Activated CD4-positive, alpha-beta T cell treated with anti-CD3 and anti-CD28 coated beads for 48 hours (primary cell): ENCODE measurements at regions not wholly inside any gene's neighbourhood (a gene's known extent, or its start where the extent isn't known, plus 50 kb on each side); places are given as distances from the start of the nearest gene placed in this dataset.

Experiments
- DNase-seq: peaks from one replicate; pipeline ENCODE4 v3.0.0-alpha.2; 2020

DNA sequence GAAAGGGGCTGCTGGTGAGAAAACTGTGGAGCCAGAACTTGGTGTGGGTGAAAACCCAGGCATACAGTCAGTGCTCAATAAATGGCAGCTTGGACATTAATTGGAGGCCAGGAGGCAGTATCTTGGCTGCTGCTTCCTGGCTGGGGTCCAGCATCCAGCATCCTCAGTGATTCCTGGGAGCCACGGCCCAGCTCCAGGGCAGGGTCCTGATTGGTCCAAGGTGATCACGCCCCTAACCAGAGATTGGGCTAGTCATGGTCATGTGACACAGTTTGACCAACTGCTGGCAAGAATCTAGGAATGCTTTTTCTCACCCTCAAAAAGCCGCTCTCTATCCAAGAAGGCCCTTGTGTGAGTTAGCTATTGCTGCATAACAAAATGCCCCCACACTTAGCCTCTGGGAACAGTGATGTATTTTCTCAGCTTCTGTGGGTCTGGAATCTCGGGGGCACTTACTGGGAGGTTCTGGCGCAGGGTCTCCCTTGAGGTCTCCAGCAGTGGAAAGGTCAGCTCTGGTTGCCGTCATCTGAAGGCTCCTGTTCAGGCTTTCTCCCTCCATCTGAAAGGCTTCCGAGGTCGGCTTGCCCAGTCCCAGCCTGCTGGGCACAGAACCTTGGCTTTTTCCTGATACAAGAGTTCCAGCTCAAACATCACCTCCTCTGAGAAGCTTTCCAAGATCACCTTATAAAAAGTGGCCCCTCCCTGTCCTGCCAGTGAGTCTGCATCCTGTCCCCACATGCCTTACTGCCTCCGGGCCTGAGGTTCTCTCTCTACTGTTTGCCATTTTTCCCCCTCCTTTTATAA, 119.2 kb upstream of the NCOR2 start:
- DNase-seq, result no peak

DNA sequence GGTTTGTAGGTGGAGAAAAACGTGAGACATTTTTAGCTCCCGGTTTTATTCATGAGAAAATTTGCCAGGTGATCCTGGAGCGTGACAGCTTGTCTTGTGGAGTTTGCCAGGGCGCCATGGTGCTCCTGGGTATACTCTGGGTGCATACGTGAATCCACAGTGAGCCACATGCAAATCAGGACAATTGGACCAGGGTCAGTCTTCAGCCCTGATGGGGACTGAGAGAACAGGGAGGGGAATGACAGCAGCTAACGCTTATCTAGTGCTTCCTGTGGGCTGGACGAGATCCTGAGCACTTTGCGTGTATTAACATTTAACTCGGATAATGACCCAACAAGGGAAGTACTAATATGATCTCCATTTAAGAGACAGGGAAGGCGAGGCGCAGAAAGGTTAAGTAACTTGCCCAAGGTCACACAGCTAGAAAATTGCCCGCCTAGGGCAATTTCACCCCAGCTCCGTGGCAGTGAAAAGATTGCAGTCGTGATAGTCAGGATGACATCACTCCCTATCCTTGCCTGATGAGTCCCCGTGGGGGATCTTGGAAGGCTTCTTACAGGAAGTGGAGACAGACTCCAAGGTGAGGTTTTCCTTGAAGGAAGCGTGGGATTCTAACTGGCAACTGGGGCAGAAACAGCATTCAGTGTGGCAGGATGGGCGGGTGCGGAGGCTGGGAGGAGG, 118.4 kb upstream of the NCOR2 start:
- DNase-seq, result no peak

DNA sequence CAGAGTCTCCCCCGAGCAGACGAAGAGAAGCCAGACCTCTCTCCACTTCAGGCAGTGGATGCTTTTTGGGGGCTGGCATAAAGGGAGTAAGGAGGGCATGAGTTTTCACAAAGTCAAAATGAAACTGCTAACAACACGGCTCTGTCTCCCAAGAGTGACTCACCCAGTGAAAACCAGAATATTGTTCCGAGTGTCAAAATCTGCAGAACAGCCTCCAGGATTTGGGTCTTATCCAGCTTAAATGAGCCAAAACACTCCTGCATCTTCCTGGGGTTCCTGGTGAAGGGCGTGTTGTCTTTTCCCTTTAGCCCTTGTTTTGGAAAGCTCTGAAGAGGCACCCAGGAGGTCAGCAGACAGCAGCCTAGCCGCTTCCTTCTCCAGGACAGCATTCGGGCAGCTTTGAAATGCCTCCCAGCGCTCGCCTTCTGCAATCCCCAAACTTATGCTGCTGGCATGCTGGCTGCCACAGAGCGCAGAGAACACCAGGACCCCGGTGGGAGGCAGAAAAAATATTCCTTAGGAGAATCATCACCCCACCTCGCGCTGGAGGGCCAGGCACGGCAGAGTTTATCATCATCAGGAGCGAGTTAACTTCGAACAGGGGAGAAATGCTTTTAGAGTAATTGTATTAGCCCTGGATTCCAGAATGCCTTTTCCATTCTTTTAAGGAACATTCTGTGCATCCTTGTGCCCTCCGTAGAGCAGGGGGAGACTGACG, 117.7 kb upstream of the NCOR2 start:
- no peak for DNase-seq

DNA sequence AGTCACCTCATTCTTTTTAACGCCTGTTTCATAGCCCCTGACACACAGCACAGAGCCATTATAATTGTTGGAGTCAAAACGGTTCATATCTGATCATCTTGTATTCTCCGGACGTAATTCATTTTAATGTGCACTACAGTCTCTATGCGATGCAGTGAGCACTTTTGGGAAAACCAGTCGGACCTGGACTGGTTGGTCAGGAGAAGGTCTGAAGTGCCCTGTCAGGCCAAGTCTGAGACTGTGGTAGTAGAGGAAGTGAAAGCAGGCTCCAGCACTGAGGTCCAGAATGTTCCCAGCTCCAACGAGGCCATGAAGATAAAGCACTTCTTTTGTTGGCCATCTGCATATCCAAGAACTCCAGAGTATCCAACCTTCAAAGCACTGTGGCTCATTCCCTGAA, 117.1 kb upstream of the NCOR2 start:
- DNase-seq, result no peak

DNA sequence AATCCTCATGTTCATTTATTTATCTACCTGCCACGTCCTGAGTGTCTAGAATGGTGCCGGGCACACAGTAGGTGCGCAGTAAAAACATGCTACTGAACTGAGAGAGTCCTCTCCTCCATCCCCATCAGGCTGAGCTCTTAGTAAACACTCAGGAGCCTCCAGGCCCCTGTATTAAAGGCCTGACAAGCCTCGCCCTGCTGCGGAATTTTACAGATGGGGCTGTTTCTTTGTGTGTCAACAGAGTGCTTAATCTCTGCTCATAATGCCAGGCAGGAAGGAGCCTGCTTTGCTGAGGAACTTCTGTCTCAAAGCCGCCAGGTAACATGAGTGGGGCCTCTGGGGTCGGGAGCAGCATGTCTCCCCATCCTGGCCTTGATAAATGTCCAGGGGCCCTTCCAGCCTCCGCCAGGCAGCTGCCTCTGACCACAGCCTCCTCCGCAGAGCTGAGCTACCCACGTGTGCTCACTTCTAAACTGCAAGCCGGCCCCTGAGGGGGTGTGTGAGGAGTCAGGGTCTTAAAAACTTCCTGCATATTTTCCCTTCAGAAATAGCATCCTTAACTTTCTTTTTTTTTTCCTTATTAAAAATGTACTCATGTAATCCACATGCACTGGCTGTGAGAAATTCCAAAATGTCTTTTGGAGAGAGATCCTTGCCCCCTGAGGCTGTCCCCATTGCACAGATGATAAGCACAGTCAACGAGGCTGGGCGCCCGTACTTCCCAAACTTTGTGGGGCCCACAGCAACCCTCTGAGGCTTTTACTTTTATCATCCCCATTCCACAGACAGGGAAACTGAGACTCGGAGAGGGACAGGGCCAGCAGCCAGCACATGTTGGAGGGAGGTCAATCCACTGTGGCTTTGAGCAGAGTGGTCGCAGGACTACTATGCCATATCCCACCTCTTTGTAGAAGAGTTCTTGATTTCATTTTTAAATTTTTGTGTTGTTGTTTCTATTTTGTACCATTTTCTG, 116.0 kb upstream of the NCOR2 start:
- no peak for DNase-seq

DNA sequence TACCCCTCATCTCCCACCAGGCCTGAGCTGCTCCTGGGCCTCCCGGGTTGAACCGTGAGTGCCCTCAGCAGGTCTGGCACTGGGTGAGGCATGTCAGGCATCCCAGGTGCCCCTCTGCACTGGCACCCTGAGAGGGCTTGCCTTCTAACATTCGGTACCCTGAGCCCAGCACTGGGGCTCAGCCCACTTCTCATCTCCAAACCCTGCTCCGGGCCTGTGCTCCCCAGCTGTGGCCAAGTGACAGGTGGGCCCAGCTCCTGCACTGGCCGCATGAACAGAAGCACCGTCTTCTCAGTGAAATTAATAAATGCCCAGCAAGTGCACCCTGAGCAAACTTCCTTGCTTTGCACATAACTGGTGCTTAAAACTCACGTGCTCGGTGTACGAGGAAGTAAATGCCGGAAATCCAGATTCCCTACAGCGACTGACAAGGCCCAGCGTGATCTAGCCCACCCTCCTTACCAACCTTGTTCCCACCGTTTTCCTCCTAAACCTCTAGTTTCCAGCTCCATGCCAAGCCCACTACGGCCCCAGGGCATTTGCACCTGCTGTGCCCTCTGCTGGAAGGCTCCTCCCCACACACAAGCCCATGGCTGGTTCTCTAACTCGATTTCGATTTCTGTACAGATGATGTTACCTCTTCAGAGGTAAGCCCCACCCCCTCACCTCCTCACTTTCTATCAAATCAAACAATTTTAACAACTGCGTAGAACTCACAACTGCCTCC, 115.2 kb upstream of the NCOR2 start:
- no peak for DNase-seq

DNA sequence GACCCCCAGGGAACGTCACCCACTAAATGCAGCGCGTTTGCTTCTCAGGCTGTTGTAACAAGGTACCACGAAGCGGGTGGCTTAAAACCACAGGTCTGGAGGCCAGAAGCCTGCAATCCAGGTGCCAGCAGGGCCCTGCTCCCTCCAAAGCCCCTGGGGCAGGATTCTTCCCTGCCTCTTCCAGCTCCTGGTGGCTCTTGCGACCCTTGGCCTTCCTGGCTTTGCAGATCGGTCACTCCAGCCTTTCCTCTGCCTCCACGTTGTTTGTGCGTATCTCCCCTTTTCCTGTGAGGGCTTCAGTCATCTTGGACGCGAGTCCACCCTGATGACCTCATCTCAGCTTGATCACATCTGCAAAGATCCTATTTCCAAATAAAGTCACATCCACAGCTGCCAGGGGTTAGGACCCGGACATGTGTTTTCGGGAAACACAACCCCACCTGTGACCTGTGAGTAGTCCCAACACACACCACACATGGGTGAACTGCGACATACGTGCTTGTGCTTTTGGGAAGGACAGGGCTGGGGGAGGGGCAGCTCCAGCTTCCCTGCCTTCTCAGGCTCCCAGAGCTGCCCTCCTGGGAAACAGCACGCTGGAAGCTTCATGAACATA, 114.5 kb upstream of the NCOR2 start:
- no peak for DNase-seq

DNA sequence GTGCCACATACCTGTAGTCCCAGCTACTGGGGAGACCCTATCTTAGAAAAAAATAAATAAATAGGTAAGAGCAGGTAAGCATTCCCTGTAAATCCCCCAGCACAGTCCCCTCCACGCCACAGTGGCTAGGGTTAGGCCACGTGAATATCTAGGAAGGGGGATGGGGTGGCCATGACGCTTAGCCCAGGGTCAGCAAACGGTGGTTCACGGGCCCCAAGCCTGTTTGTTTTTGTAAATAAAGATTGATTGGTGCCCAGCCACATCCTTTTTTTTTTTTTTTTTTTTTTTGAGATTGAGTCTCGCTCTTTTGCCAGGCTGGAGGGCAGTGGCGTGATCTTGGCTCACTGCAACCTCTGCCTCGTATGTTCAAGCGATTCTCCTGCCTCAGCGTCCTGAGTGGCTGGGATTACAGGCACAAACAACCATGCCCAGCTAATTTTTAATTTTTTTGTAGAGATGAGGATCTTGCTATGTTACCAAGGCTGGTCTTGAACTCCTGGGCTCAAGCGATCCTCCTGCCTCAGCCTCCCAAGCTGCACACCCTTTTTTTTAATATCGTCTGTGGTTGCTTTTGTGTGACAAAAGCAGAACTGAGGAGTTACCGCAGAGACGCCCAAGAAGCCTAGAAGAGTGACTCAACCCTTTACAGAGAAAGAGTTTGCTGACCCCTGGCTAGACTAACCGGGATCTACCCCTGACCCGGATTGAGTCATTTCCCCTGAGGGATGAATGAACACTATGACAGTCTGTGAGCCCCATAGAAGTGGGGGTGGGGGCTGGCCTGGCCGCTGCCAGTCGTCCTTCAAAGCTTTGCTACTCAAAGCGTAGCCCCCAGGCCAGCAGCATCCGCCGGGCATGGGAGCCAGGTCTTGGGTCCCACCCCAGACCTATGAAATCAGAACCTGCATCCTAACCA, 113.7 kb upstream of the NCOR2 start:
- peak; percentile 43 for DNase-seq

DNA sequence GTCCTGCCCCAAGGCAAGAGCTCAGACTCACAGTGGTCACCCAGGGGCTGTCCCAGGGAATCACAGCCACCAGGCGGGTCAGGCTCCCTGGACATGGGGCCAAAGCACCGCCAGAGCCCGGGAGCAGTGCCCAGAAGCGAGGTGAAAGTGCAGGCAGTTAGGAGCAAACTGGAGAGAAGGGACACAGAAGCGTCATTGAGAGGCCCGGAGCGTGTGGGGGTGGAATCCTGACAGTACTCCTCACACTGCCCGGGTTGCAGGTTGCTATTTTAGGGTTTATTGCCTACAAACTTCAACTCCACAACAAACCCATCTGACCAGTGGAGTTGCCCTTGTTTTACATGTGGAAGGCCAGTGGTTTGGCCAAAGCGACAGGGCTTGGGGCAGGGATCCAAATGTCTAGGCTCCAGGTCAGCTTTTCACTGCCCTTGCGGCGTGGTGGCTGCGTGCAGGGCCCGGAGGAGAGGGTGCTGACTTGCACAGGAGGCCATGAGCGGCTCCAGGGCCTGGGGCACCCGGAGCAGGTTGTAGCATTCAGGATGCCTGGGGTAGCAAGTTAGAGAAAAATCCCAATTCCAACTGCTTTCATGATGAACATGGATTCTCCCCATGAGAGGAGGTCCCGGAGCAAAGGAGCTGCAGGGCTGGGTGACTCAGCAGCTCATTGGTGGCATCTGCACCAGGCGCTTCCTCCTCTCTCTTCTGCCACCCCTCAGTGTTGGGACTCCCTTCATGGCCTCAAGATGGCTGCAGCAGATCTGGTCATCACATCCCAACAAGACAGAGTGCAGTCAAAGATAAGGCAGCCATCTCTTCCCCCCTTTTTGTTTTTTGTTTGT, 112.3 kb upstream of the NCOR2 start:
- DNase-seq, result no peak

DNA sequence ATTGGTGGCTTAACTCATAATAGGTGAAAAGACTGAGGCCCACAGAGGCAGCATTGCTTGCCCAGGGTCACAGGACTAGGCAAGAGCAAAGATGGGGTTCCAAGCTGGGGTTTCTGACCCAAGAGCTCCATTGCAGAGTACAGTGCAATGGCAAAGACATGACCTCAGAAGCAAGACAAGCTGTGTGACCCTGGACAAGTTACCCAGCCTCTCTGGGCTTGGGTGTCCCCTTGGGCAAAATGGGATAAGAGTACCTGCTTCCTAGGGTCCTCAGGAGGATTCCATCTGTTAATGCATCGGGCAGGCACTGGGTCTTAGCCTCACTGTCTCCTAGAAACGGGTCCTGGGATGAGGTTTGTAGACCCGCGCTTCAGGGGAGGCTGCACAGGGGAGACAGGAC, 111.6 kb upstream of the NCOR2 start:
- no peak for DNase-seq

DNA sequence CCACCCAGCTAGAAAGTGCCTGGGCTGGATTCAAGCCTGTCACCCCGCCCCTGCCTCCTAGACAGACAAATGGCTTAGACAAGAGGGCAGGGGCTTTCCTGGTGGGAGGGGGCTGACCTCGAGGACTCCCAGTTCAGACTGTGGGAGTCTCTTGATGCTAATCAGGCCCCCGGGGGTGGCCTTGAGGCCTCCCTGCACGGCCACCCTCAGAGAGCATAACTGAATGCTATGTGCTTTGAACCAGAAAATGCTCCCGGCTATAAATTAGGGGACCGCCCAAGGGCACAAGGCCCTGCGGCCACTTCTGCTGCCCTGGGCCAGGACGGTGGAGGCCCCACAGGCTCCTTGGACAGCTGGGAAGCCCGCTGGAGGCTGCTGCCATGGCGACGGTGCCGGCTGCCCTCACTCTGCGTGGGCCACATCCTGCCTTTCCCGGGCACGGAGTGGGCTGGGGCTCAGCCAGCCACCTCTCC, 111.0 kb upstream of the NCOR2 start:
- DNase-seq, result no peak

DNA sequence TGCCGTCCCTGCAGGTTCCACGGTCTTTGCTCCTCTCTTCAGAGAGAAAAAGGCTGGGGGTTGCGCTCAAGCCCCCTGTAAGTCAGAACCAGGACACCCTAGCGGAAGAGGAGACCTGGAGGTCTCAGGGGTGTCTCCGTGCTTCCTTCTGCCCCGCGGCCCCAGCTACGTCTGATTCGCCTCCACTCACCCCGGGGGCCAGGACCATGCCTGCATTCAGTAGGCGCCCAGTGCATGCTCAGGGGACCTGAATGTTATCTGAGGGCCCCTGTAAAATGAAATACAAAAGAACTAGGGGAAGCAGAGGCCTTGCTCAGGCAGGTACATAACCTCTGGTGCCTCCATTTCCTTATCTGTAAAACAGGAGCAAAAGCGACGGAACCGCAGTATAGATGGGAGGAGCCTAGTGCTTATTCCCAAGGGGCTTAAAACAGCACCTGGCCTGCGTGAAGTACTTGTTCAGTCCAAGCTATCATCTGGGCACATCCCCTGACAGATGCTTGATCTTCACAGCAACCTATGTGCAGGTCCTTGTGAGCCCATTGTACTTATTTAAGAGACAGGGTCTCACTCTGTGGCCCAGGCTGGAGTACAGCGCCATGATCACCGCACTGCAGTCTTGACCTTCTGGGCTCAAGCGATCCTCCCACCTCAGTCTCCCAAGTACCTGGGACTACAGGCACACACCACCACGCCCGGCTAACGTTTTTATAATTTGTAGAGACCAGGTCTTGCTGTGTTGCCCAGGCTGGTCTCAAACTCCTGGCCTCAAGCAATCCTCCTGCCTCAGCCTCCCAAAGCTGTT, 110.3 kb upstream of the NCOR2 start:
- no peak for DNase-seq

DNA sequence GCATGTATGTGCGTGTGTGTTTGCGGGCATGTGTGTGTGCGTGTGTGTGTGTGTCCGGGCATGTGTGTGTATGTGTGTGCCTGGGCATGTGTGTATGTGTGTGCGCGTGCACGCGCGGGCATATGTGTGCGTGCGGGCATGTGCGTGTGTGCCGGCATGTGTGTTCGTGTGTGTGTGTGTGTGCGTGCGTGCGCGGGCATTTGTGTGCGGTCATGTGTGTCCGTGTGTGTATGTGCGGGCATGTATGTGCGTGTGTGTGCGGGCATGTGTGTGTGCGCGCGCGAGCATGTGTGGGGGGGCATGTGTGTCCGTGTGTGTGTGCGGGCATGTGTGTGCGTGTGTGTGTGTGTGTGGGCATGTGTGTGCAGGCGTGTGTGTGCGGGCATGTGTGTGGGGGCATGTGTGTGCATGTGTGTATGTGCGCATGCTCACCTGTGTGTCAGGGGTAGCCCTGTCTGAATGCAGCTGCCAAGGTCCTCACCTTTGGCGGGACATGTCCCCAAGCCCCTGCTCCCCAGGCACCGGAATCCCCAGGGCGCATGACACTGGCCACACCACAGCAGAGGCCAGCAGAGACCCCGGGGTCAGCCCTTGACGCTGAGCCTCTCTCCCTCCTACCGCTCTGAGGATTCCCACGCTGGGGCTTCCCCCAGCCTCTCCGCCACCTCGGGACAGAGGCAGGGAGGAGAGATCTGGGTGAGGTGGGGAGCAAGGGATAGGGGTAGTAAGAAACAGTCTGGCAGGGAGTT, 109.5 kb upstream of the NCOR2 start:
- DNase-seq, result no peak

DNA sequence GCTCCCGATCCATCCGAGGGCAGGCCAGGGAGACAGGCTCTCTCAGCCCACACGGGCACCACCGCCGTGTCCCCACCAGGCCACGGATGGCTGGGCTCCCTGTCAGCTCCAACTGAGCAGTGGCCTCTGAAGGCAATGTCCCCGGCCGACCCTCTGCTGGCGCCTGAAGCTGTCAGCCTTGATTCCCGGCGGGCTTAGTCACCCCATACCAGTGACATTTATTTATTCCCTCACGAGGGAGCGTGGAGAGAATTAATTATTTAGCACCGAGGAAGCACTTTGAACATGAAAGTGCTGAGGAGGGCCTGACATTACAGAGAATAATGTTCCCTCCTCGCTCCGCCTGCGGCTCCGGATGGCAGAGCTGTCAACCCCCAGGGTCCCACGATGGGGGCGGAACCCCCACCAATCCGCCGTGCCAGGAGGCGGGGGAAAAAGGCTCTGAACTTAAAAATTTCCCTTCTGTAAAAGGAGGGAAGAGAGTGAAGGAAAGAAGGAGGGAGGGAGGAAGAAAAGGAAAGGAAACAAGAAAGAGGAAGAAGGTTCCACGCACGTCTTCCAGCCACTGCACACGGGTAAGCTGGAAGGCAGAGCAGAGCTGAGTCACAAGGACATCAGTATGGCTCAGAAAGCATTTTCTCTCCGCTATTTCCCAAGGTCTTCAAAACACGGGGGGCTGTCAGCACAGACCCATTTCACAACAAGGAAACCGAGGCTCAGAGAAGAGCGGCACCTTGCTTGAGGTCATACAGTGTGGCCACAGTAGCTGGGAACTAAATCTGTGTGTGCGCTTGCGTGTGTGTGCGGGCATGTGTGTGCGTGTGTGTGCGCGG, 108.7 kb upstream of the NCOR2 start:
- no peak for DNase-seq

DNA sequence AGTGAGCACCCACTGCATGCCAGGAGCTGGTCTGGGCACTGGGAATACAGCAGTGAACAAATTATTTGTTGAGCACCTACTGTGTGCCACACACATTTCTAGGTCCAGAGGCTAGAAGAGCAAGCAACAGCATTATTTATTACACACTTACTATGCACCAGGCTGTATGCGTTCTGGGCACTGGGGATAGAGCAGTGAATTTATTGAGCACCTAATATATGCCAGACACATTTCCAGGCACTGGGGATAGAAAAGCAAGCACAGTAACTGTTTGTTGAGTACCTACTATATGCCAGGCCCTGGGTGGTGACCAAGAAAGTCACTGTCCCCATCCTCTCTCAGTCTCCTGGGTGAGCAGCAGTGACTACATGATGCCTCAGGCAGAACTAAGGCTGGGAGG, 107.5 kb upstream of the NCOR2 start:
- no peak for DNase-seq

DNA sequence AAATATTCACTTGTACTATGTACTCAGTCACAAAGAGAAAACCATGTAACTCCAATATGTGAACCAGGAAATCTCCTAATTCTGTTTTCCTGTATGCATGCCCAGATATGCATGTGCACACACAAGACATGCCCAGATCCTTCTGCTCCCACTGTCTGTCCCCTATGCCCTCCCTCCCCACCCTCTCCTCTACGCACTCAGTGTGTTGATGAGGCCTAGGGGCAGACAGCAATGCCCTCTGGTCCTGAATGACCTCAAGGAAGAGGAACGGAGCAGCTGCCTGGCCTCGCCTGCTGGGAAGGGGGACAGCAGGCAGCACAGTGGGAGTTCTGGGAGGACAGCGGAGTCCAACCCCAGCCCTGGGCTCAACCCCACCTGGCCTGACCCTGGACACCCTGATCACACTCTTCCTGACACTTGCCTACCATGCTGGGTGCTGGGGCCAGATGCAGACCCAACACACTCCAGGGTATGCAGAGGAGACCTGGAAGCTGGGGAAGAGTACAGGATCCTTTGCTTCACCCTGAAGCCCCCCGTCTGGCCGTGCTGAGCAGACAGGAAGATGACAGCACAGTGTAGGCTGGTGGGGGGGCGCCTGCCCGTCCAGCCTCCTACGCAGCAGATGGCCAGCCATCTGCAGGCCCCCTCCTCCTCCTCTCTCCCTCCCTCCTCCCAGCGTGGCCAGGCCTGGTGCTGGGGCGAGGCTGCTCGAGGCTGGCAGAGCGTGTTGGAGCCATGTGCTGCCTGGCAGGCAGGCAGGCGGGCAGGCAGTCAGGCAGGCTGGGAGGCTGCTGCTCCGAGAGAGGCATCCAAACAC, 106.6 kb upstream of the NCOR2 start:
- no peak for DNase-seq
